Fibroblast of lung (primary cell): ENCODE measurements at regions not wholly inside any gene's neighbourhood (a gene's known extent, or its start where the extent isn't known, plus 50 kb on each side); places are given as distances from the start of the nearest gene placed in this dataset.

Experiments used
- CTCF ChIP-seq, 2 donors: IDR thresholded peaks in 1 of 2; conservative IDR thresholded peaks in 1 of 2; 1 replicate in 1 of 2; 2 replicates in 1 of 2; pipeline ENCODE4 v1.5.1; 2011 to 2012; ENCODE audit warnings: low read length in 2 of 2, control low read depth in 1 of 2, inconsistent platforms in 1 of 2, low read depth in 1 of 2, mild to moderate bottlenecking in 1 of 2
- EZH2 ChIP-seq: IDR thresholded peaks from 2 replicates; pipeline ENCODE4 v1.5.1; 2012; ENCODE audit warnings: low read length, control low read depth, mild to moderate bottlenecking; ENCODE audit errors: missing control alignments

- TF ChIP-seq CTCF (conservative IDR thresholded peaks at IDR 0.05 in 1 of 2, IDR thresholded peaks at IDR 0.05 in 1 of 2; ENCODE audit: low read depth in 1 of 2, low read length in 2 of 2): no peak
- TF ChIP-seq EZH2: no peak
These were observed 842.5 kb upstream of the NXPH2 start for GRCh38 chr2:139622691-139623090.
